ENCODE measurements at regions not wholly inside any gene's neighbourhood (a gene's known extent, or its start where the extent isn't known, plus 50 kb on each side); places are given as distances from the start of the nearest gene placed in this dataset.

DNA sequence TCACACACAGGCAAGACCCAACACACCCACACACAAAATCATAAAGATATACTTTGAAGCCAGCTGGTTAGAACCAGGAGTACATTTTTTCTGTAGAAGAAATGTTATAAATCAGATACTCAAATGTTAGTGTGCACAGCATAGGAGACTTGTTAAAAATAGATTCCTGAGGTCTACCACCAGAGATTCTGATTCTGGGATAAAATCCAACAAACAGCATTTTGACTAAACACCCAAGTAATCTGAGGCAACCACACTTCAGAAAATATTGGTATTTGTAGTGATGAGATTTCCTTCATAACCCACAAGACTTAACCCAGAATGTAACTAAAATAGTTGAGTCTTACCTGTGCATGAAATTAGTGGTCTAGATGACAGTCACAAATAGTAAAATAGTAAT is 301.8 kb downstream of the HNRNPD start:
- no peak for DNase-seq

DNA sequence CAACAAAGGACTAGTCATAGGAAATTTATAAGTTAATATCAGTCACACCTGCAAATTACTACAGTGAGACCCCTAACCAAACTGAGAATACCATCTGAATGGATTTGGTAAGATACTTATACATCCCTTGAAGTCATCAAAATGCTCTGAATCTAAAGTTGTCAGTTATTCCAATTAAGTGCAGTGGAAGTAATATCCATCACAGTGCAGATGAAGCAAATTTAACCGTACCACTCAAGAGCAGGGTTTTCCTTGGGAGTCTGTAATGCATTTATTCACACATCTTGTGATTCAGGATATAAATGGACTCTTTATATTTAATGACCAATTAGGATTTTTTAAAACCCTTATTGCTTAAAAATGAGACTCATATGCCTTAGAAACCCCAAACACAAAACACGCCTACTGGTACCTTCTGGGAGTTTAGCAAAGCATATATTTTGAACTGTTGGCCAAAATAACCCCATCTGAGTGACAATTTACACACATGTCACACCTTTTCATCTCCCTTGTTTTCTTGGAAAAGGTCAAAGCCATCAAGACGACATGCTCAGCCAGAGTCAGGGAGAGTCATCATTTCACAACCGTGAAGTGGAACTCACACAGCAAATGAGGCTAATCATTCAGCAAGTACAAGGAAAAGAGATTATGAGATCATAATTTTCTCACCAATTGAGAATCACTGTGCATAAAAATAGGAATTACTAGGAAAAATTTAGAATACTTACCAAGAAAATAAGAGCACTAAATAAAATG is 303.7 kb downstream of the HNRNPD start:
- DNase-seq = no peak

DNA sequence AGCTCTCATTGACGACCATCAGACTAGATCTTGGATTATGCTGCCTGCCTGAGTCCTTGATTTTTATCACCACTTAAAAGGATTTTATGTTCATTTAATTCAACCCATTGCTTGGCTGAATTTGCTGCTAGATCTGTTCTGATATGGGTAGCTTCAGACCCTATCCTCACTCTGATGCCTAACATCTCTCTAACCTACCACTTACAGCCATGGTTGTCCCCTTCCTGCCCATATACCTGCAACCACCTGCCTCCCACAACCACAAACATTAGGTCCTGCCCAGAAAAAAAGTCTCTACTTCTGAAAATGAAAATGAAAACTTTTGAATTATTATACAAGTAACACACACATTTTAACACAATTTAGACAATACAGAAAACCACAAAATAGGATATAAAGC is 310.8 kb downstream of the HNRNPD start:
- no peak for DNase-seq

- DNase-seq = no peak
Measured at GRCh38 chr4:82057990-82058544, 315.7 kb downstream of the HNRNPD start.

DNA sequence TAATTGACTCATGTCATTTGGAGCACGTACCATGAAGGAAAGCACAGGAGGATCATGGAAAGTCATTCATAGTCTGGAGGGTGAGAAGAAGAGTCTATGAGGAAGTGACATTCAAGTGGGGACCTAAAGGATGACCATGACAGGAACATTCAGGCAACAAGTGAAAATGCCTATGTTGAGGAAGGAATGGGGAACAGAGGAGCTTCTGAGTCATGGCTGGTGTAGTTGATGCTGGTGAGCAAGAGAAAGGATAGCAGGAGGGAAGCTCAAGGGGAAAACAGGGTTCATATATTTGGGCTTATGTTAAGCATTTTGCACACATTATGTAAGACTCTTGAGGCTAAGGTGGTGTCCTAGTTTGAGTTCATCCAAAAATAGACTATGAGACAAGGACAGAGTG is 318.6 kb downstream of the HNRNPD start:
- DNase-seq = no peak

DNA sequence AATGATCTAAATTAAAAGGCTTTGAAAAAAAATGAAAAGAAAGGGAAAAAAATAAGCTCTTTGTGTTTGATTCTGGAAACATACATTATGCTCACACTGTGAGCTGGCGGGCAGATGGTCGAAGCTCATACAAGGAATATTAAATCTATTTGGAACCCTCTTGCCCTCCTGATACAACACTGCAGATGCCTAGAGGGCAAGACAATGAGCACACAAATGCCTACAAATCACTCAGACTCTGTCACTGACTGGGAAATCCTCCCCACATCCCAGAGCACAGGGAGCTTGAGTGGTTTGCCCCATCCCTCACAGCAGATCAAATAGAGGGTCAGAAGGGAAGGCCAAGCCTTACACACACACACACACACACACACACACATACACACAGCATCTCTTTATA is 320.4 kb downstream of the HNRNPD start:
- DNase-seq = no peak

DNA sequence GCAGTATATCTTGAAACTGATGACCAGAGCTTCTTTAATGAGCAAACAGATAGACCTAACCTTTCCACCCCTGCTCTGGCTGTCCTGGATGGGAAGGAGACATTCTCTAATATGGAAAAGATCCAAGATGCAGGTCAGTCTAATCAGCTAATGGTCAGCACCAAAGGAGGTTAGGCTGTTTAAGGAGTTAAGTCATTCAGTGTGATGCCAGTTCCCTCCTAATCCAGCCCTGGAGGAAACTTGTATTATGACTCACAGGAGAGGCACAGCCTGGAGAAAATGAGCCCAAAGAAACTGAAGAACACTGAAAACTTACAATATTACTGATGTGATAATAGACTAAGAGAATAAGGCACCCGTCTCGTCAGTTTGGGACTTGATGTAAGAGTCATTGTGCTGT is 323.0 kb downstream of the HNRNPD start:
- DNase-seq = no peak

DNA sequence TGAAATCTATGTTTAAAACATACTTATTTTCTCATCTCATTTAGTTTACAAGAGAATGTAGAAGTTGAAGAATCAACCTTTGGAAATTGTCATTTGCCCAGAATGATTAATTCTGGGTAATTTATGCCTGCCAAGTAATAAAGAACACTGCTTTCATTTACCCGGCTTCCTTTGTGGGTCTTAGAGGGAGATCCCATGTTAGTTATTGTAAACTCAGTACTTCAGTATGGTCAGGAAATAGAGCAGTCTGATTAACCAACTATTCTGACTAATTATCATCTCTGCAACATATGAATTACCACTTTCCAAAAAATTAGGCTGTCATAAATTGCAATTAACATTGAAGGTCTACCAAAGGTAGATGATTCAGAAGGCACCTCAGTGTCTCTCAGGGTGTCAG is 324.5 kb downstream of the HNRNPD start:
- no peak for DNase-seq

- DNase-seq = no peak
Measured at GRCh38 chr4:82047731-82048130, 326.1 kb downstream of the HNRNPD start.

DNA sequence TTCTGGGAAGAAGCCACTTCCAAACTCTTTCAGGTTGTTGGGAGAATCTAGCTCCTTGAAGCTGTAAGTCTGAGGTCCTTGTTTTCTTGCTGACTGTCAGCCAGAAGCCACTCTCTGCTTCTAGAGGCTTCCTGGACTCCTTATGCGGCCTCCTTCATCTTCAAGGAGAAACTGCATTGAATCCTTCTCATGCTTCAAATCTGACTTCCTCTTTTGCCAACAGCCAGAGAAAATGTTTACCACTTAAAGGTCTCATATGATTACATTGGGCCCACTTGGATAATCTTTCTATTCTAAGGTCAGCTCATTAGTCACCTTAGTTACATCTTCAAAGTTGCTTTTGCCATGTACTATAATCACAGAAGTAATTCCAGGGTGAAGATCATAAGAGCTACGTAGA is 327.0 kb downstream of the HNRNPD start:
- no peak for DNase-seq

DNA sequence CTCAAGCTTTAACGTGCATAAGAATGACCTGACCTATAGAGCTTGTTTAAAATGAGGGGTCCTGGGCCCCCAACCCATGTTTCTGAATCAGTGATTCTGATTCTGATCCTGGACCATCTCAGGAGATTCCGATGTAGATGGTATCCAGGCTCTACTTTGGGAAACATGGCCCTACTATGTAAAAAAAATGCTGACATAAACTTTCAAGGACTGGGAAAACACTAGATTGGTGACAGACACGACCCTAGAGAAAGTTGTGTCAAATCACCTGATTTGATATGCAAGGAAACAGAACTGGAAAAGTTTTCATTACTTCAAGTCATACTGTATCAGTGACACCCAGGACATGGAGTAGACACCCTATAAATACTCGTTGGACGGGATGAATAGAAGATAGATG is 328.5 kb downstream of the HNRNPD start:
- no peak for DNase-seq

GRCh38 chr4:82044141-82044993 is 329.4 kb downstream of the HNRNPD start:
- peak; percentile 60 to 80 for DNase-seq

DNA sequence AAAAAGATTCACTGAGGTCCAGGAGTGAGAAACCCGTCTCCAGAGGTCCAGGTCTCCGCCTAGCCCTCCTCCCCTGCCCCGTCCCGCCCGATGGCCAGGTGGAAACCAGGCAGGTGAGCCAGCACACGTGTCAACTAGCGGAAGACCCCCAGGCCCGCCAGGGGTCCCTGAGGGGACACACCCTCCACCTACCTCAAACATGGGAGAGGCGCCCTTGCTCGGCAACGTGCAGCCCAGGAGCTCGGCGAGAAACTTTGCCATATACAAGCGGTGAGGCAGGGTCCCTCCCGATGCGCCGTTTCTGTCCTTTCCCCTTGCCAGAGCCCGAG is 330.0 kb downstream of the HNRNPD start:
- no peak for DNase-seq

DNA sequence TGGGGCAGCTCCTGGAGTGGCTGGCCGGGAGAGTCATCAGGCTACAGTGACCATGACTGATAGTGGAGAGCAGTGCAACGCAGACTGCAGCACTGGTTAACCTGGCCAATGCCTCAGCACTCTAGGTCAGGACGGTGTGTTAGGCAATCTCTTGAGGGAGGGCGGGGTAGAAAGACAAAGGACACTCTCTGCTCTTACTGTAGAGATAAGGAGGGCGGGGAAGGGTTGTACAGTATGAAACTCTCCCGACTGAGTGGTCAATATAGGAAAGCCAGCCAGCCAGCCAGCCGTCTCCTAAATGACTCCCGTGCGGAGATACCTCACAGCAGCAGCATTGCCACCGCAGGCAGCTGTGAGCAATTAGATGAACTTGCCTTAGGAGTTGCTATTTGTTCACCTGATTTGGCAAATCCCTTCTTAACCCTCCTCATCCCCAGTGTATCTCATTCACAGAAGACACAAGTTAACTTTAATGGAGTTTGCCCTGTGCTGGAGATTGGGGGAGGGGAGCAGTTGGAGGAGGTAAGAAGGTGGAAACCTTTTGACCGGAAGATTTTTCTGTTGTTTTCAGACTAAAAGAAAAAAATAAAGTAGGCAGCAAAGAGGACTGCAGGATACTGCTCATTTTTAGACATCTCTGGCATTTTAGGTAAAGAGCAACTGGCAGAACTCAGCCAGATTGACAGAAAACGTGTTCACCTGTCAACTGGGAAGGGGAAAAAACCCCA is 330.5 kb downstream of the HNRNPD start:
- DNase-seq = no peak

DNA sequence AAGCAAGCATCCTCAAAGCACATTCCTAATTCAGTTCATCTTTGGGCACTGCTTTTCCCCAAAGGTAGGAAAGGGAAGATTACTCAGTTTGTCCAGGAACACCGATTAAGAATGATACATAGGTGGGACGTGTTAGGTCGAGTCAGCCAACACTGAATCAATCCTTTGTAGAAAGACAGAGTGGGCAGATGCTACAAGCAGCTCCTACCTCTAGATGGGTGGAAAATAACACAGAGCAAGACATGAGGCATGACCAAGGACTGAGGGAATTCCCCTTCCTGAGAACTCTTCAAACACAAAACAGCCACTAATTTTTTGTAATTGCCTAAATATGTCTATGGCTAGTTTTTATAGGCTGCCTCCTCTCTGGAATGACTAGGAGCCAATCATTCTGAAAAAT is 331.7 kb downstream of the HNRNPD start:
- no peak for DNase-seq

DNA sequence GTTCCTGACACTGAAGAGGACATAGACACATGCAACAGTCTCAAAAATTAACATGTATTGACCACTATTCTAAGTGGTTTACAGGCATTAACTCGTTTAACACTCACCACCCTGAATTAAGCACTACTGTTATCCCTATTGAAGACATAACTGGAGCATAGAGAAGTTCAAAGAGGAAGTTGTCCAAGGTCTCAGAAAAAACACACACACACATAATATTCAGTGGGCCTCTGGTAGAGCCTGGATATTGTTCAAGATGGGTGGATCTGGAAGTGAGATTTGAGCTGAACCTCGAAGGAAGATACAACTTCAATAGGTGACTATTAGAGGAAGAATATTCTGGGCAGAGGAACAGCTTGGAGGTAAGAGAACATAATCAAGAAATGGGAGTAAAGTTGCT is 334.9 kb downstream of the HNRNPD start:
- DNase-seq = no peak

DNA sequence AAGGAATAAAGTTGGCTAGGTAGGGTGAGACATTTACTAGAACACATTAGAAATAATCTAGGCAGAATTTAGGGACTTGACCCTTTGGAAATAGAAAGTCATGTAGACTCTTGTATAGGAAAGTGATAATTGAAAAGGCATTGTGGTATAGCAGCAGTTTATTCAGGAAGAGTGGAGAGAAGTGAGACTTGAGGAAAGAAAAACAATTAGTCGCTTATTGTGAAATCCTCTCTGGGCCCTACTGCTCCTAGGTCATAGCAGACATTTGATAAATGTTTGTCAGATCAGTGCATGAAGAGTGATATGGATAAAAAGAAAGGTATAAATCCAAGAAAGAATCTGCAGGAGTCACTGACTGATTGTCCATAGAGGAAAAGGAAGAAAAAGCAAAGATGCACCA is 337.6 kb downstream of the HNRNPD start:
- no peak for DNase-seq

DNA sequence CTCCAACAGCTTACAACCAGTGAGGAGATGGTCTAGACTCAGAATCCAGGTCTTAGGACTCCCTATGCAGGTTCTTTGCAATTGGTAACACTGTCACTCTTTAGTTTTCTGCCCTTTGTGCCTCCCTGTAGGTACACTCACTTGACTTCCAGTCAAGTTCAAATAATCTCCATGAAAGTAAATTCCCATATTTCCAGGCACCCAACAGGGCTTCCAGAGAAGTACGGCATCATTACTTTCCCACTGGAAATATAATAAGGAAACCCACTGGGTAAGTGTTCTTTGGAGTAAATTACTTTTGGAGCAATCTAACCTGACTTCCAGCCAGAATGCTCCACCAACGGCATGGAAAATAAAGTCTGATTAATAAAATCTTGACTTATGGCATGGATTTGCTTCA is 338.9 kb downstream of the HNRNPD start:
- no peak for DNase-seq

DNA sequence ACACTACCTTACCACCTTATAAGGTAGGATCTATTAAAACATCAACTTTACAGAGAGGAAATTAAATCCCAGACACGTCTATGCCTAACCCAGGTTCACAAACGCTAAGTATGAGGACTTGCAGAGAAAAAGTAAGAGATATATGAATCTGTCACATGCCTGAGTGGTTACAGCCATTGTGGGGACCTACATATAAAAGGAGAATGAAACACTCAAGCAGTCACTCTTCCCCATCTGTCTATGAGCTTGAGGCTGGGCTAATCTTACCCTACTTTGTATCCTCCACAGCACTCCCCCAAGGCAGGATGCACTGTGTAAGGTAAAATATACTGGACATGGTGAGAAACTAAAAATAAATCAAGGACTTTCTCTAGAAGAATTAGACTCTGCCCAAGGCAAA is 339.9 kb downstream of the HNRNPD start:
- no peak for DNase-seq

DNA sequence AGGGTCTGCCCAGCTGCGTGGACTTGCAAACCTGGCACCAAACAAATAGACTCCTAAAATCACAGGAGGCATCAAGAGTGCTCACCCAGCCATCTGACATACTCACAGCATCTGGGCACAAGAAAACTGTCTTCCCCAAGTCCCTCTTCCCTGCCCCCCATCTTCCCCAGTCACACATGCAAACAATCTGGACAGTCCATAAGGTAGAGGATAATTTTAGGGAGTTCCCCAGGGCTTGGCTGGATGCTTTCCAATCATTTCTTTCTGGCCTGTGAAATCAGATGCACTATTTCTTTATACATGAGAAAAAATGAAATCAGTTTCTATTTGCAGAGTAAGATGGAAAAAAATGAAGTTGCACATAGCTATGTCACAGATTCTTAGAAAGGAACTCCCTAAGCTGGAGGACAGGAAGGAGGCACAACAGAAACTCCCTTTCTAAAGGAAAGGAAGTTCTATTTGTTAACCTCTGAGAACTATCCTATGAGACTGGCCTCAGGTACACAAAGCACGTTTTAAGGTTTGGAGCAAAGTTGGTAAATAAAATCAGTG is 342.3 kb downstream of the HNRNPD start:
- no peak for DNase-seq

- no peak for DNase-seq
Measured at GRCh38 chr4:82017680-82018079, 356.1 kb downstream of the HNRNPD start.

DNA sequence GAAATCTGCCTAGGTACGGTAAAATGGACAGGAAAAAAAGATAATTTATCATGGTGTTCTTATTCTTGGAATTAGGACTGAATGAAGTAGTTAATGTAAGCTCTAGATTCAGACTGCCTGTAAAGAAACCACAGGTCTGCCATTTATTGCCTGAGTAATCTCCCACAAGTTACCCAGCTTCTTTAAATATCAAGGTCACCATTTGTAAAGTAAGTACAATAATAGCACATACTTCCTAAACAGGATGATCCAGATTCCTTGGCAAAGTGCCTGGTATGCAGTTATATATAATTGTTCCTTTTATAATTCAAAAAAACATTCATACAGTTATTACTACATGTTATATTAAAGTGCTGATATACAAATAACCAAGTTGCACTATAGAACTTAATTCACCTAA is 368.6 kb downstream of the HNRNPD start:
- DNase-seq = no peak

DNA sequence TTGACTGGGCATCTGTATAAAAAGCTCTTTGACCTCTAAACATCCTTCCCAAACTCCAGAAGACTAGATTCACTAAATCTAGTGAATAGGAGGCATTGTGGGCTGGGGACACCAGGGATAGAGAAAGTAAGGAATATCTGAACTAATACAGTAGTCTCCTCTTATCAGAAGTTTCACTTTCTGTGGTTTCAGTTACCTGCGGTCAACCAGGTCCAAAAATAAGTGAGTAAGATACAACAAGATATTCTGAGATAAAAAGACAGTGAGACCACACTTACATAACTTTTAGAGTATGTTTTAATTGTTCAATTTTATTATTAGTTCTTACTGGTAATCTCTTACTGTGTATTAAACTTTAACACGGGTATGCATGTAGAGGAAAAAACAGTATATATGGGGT is 376.5 kb downstream of the HNRNPD start:
- DNase-seq = no peak

All from NCI-H1930 (cell line).